HG03378 (cell line): ENCODE measurements at regions not wholly inside any gene's neighbourhood (a gene's known extent, or its start where the extent isn't known, plus 50 kb on each side); places are given as distances from the start of the nearest gene placed in this dataset.
A peak's percentile ranks its signal among the peaks of the same experiment; 100 is the strongest.

ENCODE experiments used
- ATAC-seq: cut with Tn5 transposase; IDR thresholded peaks from one replicate; pipeline ENCODE4 v1.9.1; 2021; ENCODE audit warnings: mild to moderate bottlenecking, moderate library complexity; ENCODE audit not compliant: unreplicated experiment

- ATAC-seq: peak; percentile 93
These were observed 188.1 kb downstream of the ARL4C start for GRCh38 chr2:234308813-234309195.

DNA sequence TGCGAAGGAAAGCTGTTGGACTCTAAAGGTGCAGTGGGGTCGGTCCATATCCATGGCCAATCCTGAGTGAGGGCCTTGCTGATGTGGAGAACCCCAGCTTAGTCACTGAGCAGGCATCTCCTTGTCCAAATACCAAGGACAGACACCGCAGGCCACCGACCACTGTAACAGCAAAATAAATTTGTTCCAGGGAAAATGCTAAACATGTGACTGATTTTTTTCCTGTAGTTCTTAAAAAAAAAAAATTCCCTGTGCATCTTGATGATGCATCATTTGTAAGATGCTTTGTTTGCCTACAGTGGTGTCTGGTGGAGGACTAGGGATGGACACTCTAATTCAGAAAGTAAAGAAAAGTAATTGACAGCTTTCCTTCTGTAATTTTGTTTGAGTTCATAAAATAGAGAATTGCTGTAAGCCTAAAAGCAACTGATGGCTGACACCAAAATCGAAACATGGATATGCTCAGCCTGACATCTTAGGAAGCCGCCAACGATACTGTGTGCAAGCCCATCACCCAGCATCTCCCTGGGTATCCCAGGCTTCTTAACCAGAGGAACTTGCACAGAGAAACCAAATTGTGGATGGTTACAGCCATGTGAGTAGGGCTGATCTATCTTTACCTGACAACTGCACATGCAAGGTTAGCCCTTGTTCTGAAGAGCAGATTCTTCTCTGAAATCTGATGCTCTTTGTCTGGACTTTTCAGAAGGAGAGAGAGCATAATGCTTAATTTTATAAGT lies 188.6 kb downstream of the ARL4C start:
- no peak for ATAC-seq

DNA sequence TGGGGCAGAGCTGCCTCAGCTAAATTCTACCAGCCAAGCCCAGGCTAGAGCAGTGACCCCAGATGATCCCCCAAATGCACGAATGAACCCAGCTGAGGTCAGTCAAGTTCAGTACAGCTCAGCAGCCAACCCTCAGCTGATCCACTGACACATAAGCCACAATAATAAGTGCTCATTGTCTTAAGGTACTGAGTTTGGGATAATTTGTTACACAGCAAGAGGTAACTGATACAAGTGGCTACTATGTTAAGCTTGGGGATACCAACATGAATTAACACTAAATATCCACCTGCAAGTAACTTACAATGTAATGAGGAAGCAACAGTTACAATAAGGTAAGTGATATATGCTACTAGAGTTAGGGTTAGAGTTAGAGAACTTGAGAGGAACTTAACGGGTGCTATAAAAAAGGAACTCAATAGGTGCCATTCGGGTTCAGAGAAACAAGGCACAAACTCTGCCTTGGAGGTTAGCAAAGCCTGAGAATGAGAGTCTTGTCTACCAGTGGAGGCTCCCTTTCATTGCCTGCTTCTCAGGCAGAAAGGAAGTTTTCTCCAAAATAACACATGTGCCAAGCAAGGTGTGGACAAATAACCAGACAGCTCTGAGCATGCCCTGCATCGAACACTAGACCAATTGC lies 189.4 kb downstream of the ARL4C start:
- no peak for ATAC-seq

- ATAC-seq: no peak
These were observed 190.3 kb downstream of the ARL4C start for GRCh38 chr2:234306426-234307173.

- no peak for ATAC-seq
These were observed 191.0 kb downstream of the ARL4C start for GRCh38 chr2:234305846-234306245.

DNA sequence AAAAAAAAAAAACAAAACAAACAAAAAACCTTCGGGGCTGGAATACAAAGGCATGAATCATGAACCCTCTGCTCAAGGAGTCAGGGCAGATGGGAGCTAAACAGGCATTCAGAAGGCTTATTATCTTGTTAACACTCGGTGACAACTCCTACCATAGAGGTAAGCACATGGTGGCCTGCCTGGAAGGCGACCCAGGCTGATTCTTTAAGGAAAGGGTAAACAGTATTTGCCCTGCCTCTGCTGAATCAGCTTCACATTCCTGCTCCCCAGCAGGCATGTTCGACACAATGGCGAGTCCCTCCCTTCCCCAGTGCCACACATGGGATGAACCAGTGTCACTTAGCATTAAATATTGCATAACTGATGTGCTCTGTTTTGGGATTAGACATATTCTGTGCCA lies 191.9 kb downstream of the ARL4C start:
- no peak for ATAC-seq

DNA sequence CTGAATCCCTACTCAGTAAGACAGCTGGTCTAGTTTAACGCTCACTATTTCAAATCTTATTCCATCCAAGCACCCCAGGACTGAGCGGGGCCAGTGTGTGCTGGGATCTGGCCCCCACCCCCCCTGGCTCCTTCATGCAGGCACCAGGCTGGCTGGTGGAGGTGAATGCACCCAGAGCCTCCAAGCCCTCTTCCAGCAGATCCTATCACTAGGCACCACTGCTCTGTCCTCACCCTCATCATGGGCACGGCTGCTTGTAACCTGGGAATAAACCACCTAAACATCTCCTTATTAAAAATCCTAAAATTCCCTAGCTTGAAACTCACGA lies 194.3 kb downstream of the ARL4C start:
- no peak for ATAC-seq

- ATAC-seq: no peak
These were observed 195.7 kb downstream of the ARL4C start for GRCh38 chr2:234300932-234301823.

DNA sequence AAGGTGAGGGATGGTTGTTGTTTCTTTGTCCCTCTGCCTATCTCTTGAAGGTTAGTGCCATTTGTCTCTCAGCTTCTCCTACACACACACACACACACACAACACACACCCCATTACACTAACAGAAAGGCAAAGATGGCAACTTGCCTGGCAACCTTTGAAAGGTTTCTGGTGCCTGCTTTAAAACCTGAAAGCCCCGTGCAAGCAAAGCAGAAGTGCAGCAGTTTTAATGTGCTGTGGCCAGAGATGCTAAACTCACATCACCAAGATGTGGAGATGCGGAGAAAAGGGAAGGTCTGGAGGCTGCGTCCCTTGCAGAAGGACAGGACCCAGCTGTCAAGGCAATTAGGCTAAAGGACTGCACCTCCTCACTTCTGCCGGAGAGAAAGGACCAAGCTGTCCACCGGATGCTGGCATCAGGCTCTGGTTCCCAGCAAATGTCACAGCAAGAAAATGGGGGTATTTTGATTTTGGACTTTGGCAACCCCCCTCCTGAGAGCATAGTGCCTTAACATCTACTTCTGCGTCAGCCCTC lies 196.4 kb downstream of the ARL4C start:
- no peak for ATAC-seq

DNA sequence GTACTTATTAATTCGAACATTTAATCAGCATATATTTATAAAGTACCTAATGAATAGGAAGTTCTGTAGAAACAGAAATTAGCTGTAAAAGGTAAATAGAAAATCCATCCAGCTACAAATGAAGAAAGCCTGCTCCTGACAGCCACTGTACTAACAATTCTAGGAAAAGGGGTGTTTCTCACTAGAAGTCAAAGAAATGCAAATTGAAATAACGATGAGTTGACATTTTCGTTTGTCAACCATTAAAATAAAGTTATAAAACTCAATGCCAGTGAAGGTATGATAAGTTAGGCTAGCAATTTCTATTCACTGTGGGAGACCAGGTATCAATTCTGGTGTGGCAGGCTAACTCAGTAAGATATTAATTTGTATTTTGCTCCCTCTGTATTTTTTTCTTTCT lies 198.0 kb downstream of the ARL4C start:
- no peak for ATAC-seq

DNA sequence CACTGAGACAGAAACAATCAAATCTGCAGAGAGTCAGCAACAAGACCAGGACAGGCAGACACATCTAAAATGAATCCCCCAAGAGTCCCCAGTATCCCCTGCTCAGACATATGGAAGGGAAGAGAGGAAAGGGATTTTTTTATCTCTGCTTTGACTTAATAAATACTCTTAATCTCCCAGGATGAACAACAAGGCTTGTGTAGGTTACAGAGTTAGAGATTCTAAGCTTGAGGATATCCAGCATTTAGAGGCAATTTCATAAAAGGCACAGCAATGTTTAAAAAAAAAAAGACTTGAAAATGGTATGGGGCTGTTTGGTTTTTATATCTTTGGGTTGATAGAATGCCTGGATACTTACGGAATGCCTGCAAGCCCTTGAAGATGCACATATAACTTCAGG lies 199.9 kb downstream of the ARL4C start:
- no peak for ATAC-seq

DNA sequence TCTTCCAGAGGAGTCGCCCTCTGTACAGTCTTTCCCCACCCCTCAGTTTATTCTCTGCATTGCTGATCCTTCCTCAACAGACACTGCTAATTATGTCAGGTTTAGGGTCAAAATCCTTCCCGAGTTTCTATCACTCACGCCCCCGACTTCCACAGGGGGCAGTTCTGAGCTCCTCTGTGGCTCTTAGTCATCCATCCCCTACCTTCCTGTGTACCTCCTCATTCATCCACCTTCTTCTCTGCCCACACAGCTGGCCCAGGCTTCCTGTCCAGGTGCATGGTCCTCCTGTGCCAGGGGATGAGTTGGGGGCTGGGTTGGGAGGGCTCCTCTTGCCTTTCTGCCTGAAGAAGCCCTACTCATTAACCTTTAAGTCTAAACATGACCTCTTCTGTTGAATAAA lies 202.9 kb downstream of the ARL4C start:
- no peak for ATAC-seq

GRCh38 chr2:234292962-234293243 lies 204.0 kb downstream of the ARL4C start:
- peak; percentile 7 for ATAC-seq

DNA sequence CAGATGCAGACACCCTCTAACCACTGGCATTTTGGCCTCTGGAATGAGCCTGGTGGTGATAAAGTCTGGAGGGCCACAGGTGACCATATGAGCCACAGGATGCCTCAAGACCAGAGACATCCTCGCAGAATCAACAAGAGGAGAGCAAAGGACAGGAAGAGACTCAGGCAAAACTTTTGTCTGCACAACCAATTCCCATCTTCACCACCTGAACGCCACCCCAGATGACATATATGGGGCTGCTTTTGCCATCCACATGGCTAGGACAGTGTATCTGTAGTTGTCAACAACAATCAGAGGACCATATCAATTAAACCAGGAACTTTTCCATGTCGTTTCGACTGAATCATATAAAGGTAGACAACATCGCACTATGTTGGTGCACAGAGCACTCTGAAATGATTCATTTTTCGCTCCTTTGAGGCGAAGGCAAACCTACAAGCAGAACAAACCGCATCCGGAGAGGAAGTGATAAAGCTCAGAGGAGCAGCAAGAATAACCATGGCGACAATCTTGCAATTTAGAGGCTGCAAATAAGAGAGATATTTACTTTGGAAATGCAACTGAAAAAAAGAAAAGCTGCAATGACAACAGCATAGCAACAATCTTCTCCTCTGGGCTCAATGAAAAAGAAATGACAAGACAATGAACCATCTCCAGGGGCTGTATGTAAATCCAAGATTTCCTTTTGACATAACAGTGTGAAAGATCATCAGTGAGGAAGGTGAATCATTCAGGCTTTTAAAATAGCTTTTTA lies 204.5 kb downstream of the ARL4C start:
- ATAC-seq: peak; percentile 59

GRCh38 chr2:234291765-234292204 lies 205.1 kb downstream of the ARL4C start:
- ATAC-seq: peak; percentile 8

- peak; percentile 65 for ATAC-seq
These were observed 206.2 kb downstream of the ARL4C start for GRCh38 chr2:234290671-234291070.

DNA sequence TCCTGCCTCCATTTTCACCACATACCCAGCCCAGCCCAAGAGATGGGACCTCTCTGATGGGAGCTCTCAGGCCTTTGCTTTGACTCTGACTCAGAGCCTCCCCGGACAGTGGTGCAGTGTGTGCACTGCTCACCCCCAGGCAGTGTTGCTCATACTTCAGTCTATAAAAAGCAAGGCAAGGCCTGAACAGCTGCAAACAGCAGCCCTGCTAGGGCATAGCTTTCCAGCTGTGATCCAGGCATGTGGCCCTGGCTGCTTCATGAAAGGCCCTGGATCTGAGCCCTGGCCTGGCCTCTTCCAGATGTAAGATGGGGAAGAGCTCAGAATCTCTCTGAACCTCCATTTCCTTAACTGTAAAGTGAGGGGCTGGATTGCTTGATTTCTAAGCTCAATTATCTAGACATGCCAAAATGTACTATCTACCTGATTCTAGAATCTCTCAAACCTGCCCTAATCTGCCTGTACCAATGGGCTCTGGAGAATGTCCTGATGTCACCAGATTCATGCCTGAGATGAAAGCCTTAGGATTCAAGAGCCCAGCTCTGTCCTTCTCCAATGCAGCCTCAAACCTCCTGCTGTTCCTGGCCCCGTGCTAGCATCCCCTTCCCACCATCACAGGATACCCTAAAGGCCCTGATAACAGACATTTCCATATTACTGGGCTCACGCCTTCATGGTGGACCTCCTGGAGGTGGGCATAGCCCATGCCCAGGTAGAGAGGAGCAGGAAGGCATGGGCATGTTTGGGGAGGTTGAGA lies 206.9 kb downstream of the ARL4C start:
- no peak for ATAC-seq

GRCh38 chr2:234288974-234289455 lies 207.9 kb downstream of the ARL4C start:
- ATAC-seq: no peak

GRCh38 chr2:234287650-234288049 lies 209.2 kb downstream of the ARL4C start:
- no peak for ATAC-seq
